Activated B cell treated with CpG ODN at 0.5 μM for 24 hours (primary cell): ENCODE measurements at regions not wholly inside any gene's neighbourhood (a gene's known extent, or its start where the extent isn't known, plus 50 kb on each side); places are given as distances from the start of the nearest gene placed in this dataset.

Experiments used
- ATAC-seq: fragments of 200-7000 bp; cut with Tn5 transposase; one replicate; pipeline ENCODE4 v1.10.0; 2021; ENCODE audit warnings: low read depth, mild to moderate bottlenecking, moderate library complexity
- CTCF ChIA-PET: fragments of 350-600 bp; sonication (Branson Sonifier 250); formaldehyde crosslinking; loops from one replicate; lab custom pipeline; 2021; ENCODE audit warnings: antibody characterized with exemption; lab: Charles Lee
- POLR2A ChIA-PET: fragments of 350-600 bp; sonication (Branson Sonifier 250); formaldehyde crosslinking; loops from one replicate; lab custom pipeline; 2021; ENCODE audit warnings: antibody characterized with exemption; lab: Charles Lee
- DNase-seq: peaks from one replicate; pipeline ENCODE4 v3.0.0; 2022
- H3K27ac Mint-ChIP-seq: one replicate; pipeline ENCODE4 v1.8.0; 2020; ENCODE audit warnings: mixed read lengths
- H3K27me3 Mint-ChIP-seq: one replicate; pipeline ENCODE4 v1.8.0; 2021; ENCODE audit warnings: mixed read lengths
- H3K36me3 Mint-ChIP-seq: one replicate; pipeline ENCODE4 v1.8.0; 2021; ENCODE audit warnings: low read depth, mixed read lengths
- H3K4me1 Mint-ChIP-seq: one replicate; pipeline ENCODE4 v1.8.0; 2021; ENCODE audit warnings: mixed read lengths
- H3K4me3 Mint-ChIP-seq: one replicate; pipeline ENCODE4 v1.8.0; 2020; ENCODE audit warnings: mild to moderate bottlenecking, mixed read lengths
- H3K9me3 Mint-ChIP-seq: one replicate; pipeline ENCODE4 v1.8.0; 2020; ENCODE audit warnings: mixed read lengths
- intact Hi-C: fragments of 100-400 bp; cut with micrococcal nuclease; formaldehyde crosslinking; loops from one replicate; pipeline ENCODE4 v1.15.1; 2024
- TF ChIP-seq, protein P1 (sequence below): fragments of 200-600 bp; IDR thresholded peaks from one replicate; pipeline ENCODE4 v1.8.0; 2022; ENCODE audit warnings: antibody characterized with exemption, mild to moderate bottlenecking

DNA sequence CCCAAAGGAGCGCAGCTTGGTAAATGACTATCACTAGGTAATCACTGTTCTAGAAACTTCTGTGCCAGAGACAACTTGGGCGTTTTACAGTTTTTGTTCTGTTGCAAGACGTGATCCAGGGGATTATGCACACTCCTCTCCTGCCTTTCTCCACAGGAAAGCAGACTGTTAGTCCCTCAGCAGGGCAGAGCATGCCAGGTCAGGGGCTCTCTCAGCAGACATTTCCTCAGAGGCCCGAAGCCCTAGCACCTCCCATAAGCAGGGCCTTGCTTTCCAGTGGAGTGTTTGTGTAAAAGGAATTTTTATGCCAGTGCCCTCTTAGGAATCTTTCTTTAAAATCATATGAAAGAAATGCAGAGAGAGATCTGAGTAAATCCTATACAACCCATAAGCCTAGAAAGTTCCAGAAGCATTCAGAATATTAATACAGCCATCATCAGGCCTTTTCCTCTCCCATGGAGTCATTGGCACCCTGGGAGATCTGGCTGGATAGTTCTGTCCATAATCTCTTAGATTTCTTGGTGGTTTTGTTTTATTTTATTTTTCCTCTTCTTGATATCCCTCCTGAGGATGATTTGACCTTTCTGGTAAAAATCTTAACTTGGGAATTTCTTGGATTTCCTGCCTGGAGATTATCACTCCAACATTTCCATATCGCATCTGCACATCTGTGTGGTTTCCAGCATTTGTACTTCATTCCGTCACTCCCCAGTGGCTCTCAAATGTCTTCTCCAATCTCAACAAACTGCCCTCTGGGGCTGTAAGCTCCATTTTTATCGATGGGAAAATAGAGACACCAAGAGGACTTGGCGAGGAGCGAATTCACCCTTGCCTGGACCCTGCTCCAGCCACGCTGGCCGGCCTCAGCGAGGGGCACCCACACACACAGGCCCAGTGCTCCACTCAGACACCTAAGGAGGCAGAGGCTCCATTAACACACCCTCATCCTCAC is 116.1 kb downstream of the PSMG1 start:
- ATAC-seq, result no peak
- no peak overlapping the region for H3K27ac Mint-ChIP-seq
- no peak overlapping the region for H3K4me3 Mint-ChIP-seq
- TF ChIP-seq, protein P1, sequence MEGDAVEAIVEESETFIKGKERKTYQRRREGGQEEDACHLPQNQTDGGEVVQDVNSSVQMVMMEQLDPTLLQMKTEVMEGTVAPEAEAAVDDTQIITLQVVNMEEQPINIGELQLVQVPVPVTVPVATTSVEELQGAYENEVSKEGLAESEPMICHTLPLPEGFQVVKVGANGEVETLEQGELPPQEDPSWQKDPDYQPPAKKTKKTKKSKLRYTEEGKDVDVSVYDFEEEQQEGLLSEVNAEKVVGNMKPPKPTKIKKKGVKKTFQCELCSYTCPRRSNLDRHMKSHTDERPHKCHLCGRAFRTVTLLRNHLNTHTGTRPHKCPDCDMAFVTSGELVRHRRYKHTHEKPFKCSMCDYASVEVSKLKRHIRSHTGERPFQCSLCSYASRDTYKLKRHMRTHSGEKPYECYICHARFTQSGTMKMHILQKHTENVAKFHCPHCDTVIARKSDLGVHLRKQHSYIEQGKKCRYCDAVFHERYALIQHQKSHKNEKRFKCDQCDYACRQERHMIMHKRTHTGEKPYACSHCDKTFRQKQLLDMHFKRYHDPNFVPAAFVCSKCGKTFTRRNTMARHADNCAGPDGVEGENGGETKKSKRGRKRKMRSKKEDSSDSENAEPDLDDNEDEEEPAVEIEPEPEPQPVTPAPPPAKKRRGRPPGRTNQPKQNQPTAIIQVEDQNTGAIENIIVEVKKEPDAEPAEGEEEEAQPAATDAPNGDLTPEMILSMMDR, result no peak
- no peaks in the 10 kb centered on the region for H3K4me1 Mint-ChIP-seq
- ChIA-PET POLR2A (no interaction called here), CTCF (no interaction called here)
- no peak for DNase-seq
- H3K9me3 Mint-ChIP-seq, result no peaks in the 10 kb centered on the region
- intact Hi-C loops, result no loop called here
- no peaks in the 10 kb centered on the region for H3K27me3 Mint-ChIP-seq
- H3K36me3 Mint-ChIP-seq, result no peaks in the 10 kb centered on the region

DNA sequence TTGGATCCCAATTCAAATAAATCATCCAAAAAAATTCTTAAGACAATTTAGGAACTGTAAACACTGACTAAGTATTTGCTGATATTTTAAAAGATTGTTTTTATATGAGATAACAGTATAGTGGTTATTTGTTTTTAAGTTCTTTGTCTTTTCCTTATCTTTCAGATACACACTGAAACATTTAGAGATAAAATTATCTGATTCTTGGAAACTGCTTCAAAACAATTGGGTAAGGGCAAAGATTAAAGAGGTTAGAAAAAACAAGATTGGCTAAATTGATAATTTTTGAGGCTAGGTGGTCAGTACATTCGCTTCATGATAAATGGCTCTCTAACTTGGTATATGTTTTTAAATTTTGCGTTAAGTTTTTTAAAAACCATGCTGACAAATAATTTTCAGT is 117.3 kb downstream of the PSMG1 start:
- Mint-ChIP-seq H3K4me3 (no peak overlapping the region), H3K27ac (no peak overlapping the region), H3K4me1 (no peaks in the 10 kb centered on the region), H3K9me3 (no peaks in the 10 kb centered on the region), H3K27me3 (no peaks in the 10 kb centered on the region), H3K36me3 (no peaks in the 10 kb centered on the region)
- no peak for DNase-seq
- ChIA-PET CTCF (no interaction called here), POLR2A (no interaction called here)
- TF ChIP-seq, protein P1, result no peak
- no peak for ATAC-seq
- intact Hi-C loops, result no loop called here

DNA sequence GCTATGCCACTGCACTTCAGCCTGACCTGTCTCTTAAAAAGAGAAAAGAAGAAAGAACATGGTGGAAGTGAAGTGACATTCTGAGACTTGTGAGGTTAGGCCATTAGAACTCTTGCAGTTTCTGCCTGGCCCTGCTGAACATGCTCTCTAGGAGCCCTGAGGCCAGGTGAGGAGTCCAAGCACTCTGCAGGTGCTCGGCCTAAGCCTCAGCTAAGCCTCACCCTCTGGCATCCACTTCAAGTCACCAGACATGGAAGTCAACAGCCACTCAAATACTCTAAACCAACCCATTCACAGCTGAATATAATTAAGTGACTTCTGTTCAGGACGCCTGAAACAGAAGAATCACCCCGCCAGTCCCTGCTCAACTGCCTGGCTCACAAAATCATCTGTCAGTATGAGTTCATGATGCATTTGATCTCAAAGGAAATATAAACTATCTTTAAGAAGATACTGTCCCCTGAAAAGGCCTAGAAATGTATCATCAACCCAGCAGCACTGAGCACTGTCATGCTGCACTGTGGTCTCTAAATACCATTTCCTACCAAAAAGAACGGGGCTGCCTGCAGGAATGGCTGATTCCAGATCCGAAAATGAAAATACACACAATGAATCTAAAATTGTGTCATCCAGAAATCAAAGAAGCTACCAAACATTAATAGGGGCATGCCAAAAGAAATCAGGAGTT is 118.8 kb downstream of the PSMG1 start:
- Mint-ChIP-seq H3K4me3 (no peak overlapping the region), H3K36me3 (no peaks in the 10 kb centered on the region), H3K27ac (no peak overlapping the region), H3K9me3 (no peaks in the 10 kb centered on the region), H3K4me1 (no peaks in the 10 kb centered on the region), H3K27me3 (no peaks in the 10 kb centered on the region)
- TF ChIP-seq, protein P1, result no peak
- intact Hi-C loops, result no loop called here
- ChIA-PET CTCF (no interaction called here), POLR2A (no interaction called here)
- ATAC-seq (no peak), DNase-seq (no peak)

DNA sequence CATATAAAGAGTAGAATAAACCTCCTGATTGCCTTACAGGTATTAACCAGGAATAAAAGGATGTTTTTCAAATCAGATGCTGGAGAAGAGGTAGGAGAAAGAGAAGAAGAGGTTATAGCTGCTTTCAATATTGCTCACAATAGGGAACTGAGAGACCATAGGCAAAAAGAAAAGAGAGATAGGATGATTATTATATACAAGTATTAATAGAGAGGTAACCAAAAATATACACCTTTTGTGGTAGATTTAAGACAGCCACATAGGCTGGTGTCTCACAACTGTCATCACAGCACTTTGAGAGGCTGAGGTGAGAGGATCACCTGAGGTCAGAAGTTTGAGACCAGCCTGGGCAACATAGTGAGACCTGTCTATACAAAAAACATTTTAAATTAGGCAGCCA is 119.7 kb downstream of the PSMG1 start:
- Mint-ChIP-seq H3K4me1 (no peaks in the 10 kb centered on the region), H3K27ac (no peak overlapping the region), H3K36me3 (no peaks in the 10 kb centered on the region), H3K4me3 (no peak overlapping the region), H3K9me3 (no peaks in the 10 kb centered on the region), H3K27me3 (no peaks in the 10 kb centered on the region)
- no peak for ATAC-seq
- ChIA-PET CTCF (no interaction called here), POLR2A (no interaction called here)
- DNase-seq, result no peak
- TF ChIP-seq, protein P1, result no peak
- intact Hi-C loops, result no loop called here

DNA sequence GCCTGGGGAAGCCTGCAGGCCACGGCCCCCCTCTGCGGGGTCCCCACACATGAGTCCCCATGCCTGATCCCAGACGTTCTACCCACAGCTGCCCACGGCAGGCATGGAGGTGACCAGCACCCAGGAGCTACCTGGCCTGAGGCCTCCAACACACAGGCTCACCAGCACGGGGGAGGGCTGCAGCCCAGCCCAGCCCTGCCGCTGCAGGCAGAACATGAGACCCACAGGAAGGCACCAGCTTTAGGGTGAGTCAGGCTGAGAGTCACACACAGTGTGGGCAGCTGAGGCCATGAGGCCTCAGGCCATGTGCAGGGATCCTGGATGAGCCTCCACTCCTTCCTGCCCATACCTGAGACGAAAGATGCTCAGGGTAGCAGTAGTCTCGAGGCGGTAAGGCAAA is 121.1 kb downstream of the PSMG1 start:
- no peak for DNase-seq
- H3K27ac Mint-ChIP-seq, result no peak overlapping the region
- TF ChIP-seq, protein P1, result no peak
- POLR2A ChIA-PET, result no interaction called here
- ATAC-seq, result no peak
- H3K27me3 Mint-ChIP-seq, result no peaks in the 10 kb centered on the region
- intact Hi-C loops, result no loop called here
- H3K4me3 Mint-ChIP-seq, result no peak overlapping the region
- H3K4me1 Mint-ChIP-seq, result no peaks in the 10 kb centered on the region
- H3K36me3 Mint-ChIP-seq, result no peaks in the 10 kb centered on the region
- H3K9me3 Mint-ChIP-seq, result no peaks in the 10 kb centered on the region
- CTCF ChIA-PET, result no interaction called here
